Activated CD4-positive, alpha-beta memory T cell treated with anti-CD3 and anti-CD28 coated beads, Interleukin-2, amount 10 ng/mL, durations not matched to agents 7 days and 5 days (primary cell): ENCODE measurements at regions not wholly inside any gene's neighbourhood (a gene's known extent, or its start where the extent isn't known, plus 50 kb on each side); places are given as distances from the start of the nearest gene placed in this dataset.

ENCODE experiments used
- CTCF ChIA-PET: fragments of 350-600 bp; sonication (Branson Sonifier 250); formaldehyde crosslinking; loops from one replicate; lab custom pipeline; 2021; ENCODE audit warnings: antibody characterized with exemption, inconsistent platforms; lab: Charles Lee
- POLR2A ChIA-PET: fragments of 350-600 bp; sonication (Branson Sonifier 250); formaldehyde crosslinking; loops from one replicate; lab custom pipeline; 2021; ENCODE audit warnings: antibody characterized with exemption; lab: Charles Lee
- DNase-seq: peaks from one replicate; pipeline ENCODE4 v3.0.0-alpha.2; 2020
- H3K27ac Mint-ChIP-seq: one replicate; pipeline ENCODE4 v1.8.0; 2021; ENCODE audit warnings: mild to moderate bottlenecking, mixed read lengths
- H3K27me3 Mint-ChIP-seq: one replicate; pipeline ENCODE4 v1.8.0; 2021; ENCODE audit warnings: mixed read lengths
- H3K36me3 Mint-ChIP-seq: one replicate; pipeline ENCODE4 v1.8.0; 2021; ENCODE audit warnings: low read depth, mixed read lengths
- H3K4me1 Mint-ChIP-seq: one replicate; pipeline ENCODE4 v1.8.0; 2021; ENCODE audit warnings: mixed read lengths
- H3K4me3 Mint-ChIP-seq: one replicate; pipeline ENCODE4 v1.8.0; 2021; ENCODE audit warnings: mild to moderate bottlenecking, mixed read lengths
- H3K9me3 Mint-ChIP-seq: one replicate; pipeline ENCODE4 v1.8.0; 2021; ENCODE audit warnings: mixed read lengths

DNA sequence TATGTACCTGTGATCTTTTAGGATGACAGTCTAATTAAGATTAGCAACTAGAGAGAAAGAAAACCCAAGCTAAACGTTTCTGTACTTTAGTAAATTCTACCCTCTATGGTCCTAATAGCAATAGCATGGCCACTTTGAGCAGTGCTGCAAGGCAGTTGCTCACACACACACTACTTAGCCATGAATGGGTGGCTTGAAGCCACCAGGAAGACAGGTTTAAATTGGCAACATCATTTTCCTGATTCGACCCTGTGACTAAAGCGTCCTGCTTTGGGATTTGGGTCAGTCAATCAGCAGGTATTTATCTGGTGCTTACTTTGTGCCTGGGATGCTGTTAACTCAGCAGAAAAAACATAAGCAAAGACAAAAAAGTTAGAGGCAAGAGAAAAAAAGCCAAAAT, 150.6 kb downstream of the ARRDC3 start:
- ChIA-PET POLR2A (interaction anchor here (0.9 kb wide), 1 partner anchor 189 kb away, joined by 3 read pairs; no protein-coding TSS in a partner anchor), CTCF (interaction anchor here (1.2 to 1.4 kb wide), 2 partner anchors 152 to 187 kb away, joined by 4 read pairs; no protein-coding TSS in a partner anchor)
- no peak overlapping the region for H3K4me3 Mint-ChIP-seq
- peaks cover 25% of the 10 kb centered on the region for H3K9me3 Mint-ChIP-seq
- DNase-seq, result no peak
- H3K27ac Mint-ChIP-seq, result no peak overlapping the region
- H3K4me1 Mint-ChIP-seq, result no peaks in the 10 kb centered on the region
- peaks cover 16% of the 10 kb centered on the region for H3K36me3 Mint-ChIP-seq
- peaks cover 16% of the 10 kb centered on the region for H3K27me3 Mint-ChIP-seq

DNA sequence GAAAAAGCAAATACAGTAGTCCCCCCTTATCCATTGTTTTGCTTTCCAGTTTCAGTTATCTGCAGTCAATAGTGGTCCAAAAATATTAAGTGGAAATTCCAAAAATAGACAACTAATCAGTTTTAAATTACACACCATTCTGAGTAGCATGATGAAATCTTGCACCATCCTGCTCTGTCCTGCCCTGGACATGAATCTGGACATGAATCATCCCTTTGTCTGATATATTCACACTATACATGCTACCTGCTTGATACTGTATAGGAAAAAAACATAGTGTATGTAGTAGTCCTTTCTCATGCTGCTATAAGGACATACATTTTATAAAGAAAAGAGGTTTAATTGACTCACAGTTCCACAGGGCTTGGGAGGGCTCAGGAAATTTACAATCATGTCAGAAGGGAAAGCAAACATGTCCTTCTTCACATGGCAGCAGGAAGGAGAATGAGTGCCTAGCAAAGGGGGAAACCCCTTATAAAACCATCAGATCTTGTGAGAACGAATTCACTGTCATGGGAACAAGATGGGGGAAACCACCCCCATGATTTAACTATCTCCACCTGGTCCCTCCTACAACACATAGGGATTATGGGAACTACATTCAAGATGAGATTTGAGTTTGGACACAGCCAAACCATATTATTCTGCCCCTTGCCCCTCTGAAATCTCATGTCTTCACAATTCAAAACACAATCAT, 153.9 kb downstream of the ARRDC3 start:
- H3K4me3 Mint-ChIP-seq, result no peak overlapping the region
- H3K9me3 Mint-ChIP-seq, result peaks cover 25% of the 10 kb centered on the region
- no peak for DNase-seq
- peaks cover 22% of the 10 kb centered on the region for H3K27me3 Mint-ChIP-seq
- H3K4me1 Mint-ChIP-seq, result no peaks in the 10 kb centered on the region
- no peak overlapping the region for H3K27ac Mint-ChIP-seq
- ChIA-PET CTCF (interaction anchor here (0.8 to 3.8 kb wide), 3 partner anchors 156 to 191 kb away, joined by 5 to 129 read pairs (median 19); partner anchors contain the start of gene ARRDC3), POLR2A (interaction anchor here (1.0 to 2.2 kb wide), 2 partner anchors 151 kb away, joined by 3 to 9 read pairs; no protein-coding TSS in a partner anchor)
- H3K36me3 Mint-ChIP-seq, result peaks cover 16% of the 10 kb centered on the region

DNA sequence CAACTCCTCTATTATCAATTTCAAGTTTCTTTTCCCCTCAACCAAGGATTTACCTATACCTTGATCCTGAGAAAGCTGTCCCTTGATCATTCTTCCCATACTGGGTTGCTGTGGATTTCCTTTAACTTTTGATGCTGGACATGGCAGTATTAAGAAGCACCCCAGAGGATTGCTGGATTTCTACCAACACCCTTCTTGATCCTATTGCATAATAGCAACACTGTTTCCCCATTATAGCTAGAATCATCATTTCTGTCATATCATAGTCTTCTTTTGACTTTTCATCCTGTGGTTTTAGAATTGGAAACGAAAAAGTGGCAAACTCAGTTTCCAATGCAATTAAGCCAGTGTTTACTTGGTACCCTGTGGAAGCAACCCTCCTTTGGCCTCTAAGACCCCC, 154.9 kb downstream of the ARRDC3 start:
- no peaks in the 10 kb centered on the region for H3K4me1 Mint-ChIP-seq
- H3K27me3 Mint-ChIP-seq, result peaks cover 17% of the 10 kb centered on the region
- no peak overlapping the region for H3K4me3 Mint-ChIP-seq
- CTCF ChIA-PET, result interaction anchor here (1.4 to 3.8 kb wide), 5 partner anchors 83 to 192 kb away, joined by 5 to 129 read pairs (median 6); partner anchors contain the start of gene ARRDC3
- H3K36me3 Mint-ChIP-seq, result peaks cover 16% of the 10 kb centered on the region
- H3K27ac Mint-ChIP-seq, result no peak overlapping the region
- peaks cover 25% of the 10 kb centered on the region for H3K9me3 Mint-ChIP-seq
- DNase-seq, result no peak
- POLR2A ChIA-PET, result interaction anchor here (1.0 to 3.5 kb wide), 3 partner anchors 152 to 156 kb away, joined by 3 to 43 read pairs (median 9); partner anchors contain the start of gene ARRDC3

DNA sequence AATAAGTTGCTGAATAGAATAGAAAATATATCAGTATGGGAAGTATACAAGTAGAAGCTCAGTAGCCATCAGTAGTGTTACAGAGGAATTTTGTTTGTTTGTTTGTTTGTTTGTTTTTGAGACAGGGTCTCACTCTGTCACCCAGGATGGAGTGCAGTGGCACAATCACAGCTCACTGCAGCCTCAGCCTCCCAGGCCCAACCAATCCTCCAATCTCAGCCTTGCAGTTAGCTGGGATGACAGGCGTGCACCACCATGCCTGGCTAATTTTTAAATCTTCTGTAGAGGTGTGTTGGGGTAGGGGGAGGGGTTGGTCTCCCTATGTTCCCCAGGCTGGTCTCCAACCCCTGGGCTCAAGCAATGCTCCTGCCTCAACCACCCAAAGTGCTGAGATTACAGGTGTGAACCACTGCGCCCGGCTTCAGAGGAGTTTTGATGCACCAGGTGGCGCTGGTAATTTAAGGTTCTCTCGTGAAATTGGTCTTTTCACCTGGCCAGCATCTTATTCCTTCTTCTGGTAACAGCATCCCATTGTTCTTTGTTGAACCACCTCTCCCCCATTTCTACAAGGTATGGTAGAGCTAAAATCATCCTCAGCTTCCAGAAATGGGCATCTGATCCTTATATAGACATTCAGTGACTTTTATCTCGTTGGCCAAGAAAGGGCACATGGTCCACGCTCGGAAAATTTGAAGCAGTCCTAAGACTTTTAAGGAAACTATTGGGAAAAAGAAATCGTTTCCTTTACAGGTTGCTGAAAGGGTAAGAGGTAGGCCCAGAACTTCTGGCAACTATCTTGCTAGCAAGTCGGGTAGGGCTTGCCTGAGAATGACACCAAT, 157.1 kb downstream of the ARRDC3 start:
- CTCF ChIA-PET, result interaction anchor here (0.9 to 3.8 kb wide), 9 partner anchors 90 to 194 kb away, joined by 3 to 129 read pairs (median 4); partner anchors contain the start of gene ARRDC3
- Mint-ChIP-seq H3K9me3 (peaks cover 22% of the 10 kb centered on the region), H3K4me1 (no peaks in the 10 kb centered on the region), H3K36me3 (peaks cover 16% of the 10 kb centered on the region), H3K4me3 (no peak overlapping the region), H3K27me3 (peaks cover 14% of the 10 kb centered on the region), H3K27ac (no peak overlapping the region)
- peak; percentile 69 for DNase-seq
- POLR2A ChIA-PET, result interaction anchor here (0.8 to 3.5 kb wide), 2 partner anchors 155 to 158 kb away, joined by 5 to 43 read pairs; partner anchors contain the start of gene ARRDC3

DNA sequence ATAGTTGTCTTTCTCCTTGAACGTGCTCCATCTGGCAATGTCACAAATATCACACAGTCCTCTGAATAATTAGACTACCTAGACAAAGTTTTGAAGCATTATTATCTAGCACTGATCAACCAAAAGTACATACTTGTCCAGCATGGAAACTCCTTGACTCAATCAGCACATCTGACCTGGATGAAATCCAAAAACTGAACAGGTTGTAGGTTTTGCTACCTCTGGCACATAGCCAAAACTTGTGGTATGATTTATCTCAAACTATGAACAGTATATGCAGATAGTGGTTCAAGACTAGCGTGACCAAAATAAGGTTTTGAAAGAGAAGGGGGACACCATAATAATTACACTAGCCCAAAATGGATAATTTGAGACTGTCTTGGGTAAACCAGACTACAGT, 158.1 kb downstream of the ARRDC3 start:
- Mint-ChIP-seq H3K36me3 (peaks cover 10% of the 10 kb centered on the region), H3K4me1 (peaks cover 2% of the 10 kb centered on the region), H3K27me3 (peaks cover 14% of the 10 kb centered on the region), H3K4me3 (no peak overlapping the region), H3K9me3 (peaks cover 14% of the 10 kb centered on the region), H3K27ac (no peak overlapping the region)
- ChIA-PET CTCF (interaction anchor here (0.7 to 11.1 kb wide), 2 partner anchors 161 to 165 kb away, joined by 4 to 243 read pairs; partner anchors contain the start of gene ARRDC3), POLR2A (interaction anchor here (3.7 kb wide), 1 partner anchor 159 kb away, joined by 19 read pairs; the partner anchor contains the start of gene ARRDC3)
- DNase-seq, result no peak

DNA sequence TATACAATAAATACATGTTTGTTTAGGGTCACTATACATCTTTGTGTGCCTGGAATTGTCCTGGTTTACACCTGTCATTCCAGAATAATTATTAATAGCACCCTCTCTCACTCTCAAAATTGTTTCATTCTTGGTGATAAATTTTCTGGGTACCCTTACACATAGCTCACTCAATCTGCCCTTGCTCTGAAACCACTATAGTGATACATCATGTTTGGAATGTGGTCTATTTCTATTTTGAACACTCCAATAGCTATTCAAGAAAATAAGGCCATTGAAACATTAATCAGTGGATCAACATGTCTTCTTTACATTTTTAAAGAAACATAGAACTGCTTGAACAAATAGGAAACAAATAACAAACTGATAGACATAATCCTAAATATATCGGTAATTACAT, 158.7 kb downstream of the ARRDC3 start:
- Mint-ChIP-seq H3K9me3 (peaks cover 9% of the 10 kb centered on the region), H3K27me3 (peaks cover 14% of the 10 kb centered on the region), H3K4me1 (peaks cover 3% of the 10 kb centered on the region), H3K36me3 (peaks cover 5% of the 10 kb centered on the region), H3K4me3 (no peak overlapping the region), H3K27ac (no peak overlapping the region)
- ChIA-PET POLR2A (interaction anchor here (3.7 kb wide), 1 partner anchor 159 kb away, joined by 19 read pairs; the partner anchor contains the start of gene ARRDC3), CTCF (interaction anchor here (0.7 to 11.1 kb wide), 2 partner anchors 161 to 166 kb away, joined by 4 to 243 read pairs; partner anchors contain the start of gene ARRDC3)
- DNase-seq, result no peak

GRCh38 chr5:91223886-91224285, 159.2 kb downstream of the ARRDC3 start:
- Mint-ChIP-seq H3K4me1 (peaks cover 3% of the 10 kb centered on the region), H3K27ac (no peak overlapping the region), H3K27me3 (peaks cover 14% of the 10 kb centered on the region), H3K36me3 (peaks cover under 1% of the 10 kb centered on the region), H3K4me3 (no peak overlapping the region), H3K9me3 (peaks cover 3% of the 10 kb centered on the region)
- no peak for DNase-seq
- CTCF ChIA-PET, result interaction anchor here (0.6 to 11.1 kb wide), 2 partner anchors 162 to 211 kb away, joined by 7 to 243 read pairs; partner anchors contain the start of gene ARRDC3
- POLR2A ChIA-PET, result interaction anchor here (1.6 to 3.7 kb wide), 2 partner anchors 156 to 160 kb away, joined by 14 to 19 read pairs; partner anchors contain the start of gene ARRDC3

DNA sequence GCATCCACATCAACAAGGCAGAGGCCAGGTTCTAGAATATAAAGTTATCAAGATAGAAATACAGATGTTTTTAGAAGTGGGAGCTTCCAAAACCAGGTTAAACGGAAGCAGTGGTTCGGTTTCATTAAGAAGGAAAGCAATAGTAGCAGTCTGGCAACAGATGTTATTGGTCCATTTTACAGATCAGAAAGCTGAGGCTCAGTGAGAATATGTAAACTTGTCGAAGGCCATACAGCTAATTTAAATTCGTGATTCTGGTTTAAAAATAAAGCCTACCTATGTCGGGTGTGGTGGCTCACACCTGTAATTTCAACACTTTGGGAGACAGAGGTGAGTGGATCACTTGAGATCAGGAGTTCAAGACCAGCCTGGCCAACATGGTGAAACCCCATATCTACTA, 160.6 kb downstream of the ARRDC3 start:
- no peak overlapping the region for H3K4me3 Mint-ChIP-seq
- H3K9me3 Mint-ChIP-seq, result no peaks in the 10 kb centered on the region
- peaks cover 12% of the 10 kb centered on the region for H3K27me3 Mint-ChIP-seq
- H3K4me1 Mint-ChIP-seq, result peaks cover 3% of the 10 kb centered on the region
- no peak for DNase-seq
- H3K27ac Mint-ChIP-seq, result no peak overlapping the region
- no peaks in the 10 kb centered on the region for H3K36me3 Mint-ChIP-seq
- ChIA-PET POLR2A (interaction anchor here (0.6 to 3.7 kb wide), 4 partner anchors 39 to 201 kb away, joined by 4 to 19 read pairs (median 10); partner anchors contain the start of gene ARRDC3), CTCF (interaction anchor here (1.2 to 11.1 kb wide), 4 partner anchors 39 to 198 kb away, joined by 4 to 243 read pairs (median 31); partner anchors contain the start of gene ARRDC3)

DNA sequence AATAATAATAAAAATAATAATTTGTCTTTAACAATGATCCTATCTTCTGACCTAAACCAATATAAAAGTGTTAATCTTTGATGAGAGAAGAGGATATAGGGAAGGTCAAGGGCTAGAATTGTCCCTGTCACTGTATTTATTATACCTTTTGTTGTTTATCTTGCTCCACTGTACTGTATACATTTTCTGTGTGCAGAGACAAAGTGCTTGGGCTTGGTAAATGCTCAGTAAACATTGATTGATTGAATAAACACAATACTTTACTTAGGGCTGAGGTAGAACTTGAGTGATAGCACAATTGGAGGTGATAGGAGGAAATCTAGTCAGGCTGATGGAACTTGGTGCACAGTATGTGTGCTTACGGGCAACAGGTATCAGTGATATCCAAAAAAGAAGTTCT, 161.2 kb downstream of the ARRDC3 start:
- no peak overlapping the region for H3K27ac Mint-ChIP-seq
- no peak for DNase-seq
- ChIA-PET POLR2A (interaction anchor here (3.7 kb wide), 1 partner anchor 162 kb away, joined by 19 read pairs; the partner anchor contains the start of gene ARRDC3), CTCF (interaction anchor here (1.2 to 11.1 kb wide), 4 partner anchors 39 to 199 kb away, joined by 4 to 243 read pairs (median 31); partner anchors contain the start of gene ARRDC3)
- no peak overlapping the region for H3K4me3 Mint-ChIP-seq
- H3K9me3 Mint-ChIP-seq, result no peaks in the 10 kb centered on the region
- H3K27me3 Mint-ChIP-seq, result peaks cover 14% of the 10 kb centered on the region
- H3K36me3 Mint-ChIP-seq, result no peaks in the 10 kb centered on the region
- H3K4me1 Mint-ChIP-seq, result peaks cover 3% of the 10 kb centered on the region

- peak; percentile 39 for DNase-seq
- H3K36me3 Mint-ChIP-seq, result no peaks in the 10 kb centered on the region
- H3K9me3 Mint-ChIP-seq, result no peaks in the 10 kb centered on the region
- no peak overlapping the region for H3K4me3 Mint-ChIP-seq
- H3K27ac Mint-ChIP-seq, result no peak overlapping the region
- CTCF ChIA-PET, result interaction anchor here (0.7 to 11.1 kb wide), 20 partner anchors 14 to 287 kb away, joined by 3 to 243 read pairs (median 4); partner anchors contain the start of gene ARRDC3
- POLR2A ChIA-PET, result interaction anchor here (0.9 to 4.3 kb wide), 5 partner anchors 60 to 170 kb away, joined by 4 to 58 read pairs (median 5); partner anchors contain the start of gene ARRDC3
- H3K27me3 Mint-ChIP-seq, result peaks cover 4% of the 10 kb centered on the region
- H3K4me1 Mint-ChIP-seq, result peaks cover 3% of the 10 kb centered on the region
These were observed 163.2 kb downstream of the ARRDC3 start for GRCh38 chr5:91219803-91220371.

DNA sequence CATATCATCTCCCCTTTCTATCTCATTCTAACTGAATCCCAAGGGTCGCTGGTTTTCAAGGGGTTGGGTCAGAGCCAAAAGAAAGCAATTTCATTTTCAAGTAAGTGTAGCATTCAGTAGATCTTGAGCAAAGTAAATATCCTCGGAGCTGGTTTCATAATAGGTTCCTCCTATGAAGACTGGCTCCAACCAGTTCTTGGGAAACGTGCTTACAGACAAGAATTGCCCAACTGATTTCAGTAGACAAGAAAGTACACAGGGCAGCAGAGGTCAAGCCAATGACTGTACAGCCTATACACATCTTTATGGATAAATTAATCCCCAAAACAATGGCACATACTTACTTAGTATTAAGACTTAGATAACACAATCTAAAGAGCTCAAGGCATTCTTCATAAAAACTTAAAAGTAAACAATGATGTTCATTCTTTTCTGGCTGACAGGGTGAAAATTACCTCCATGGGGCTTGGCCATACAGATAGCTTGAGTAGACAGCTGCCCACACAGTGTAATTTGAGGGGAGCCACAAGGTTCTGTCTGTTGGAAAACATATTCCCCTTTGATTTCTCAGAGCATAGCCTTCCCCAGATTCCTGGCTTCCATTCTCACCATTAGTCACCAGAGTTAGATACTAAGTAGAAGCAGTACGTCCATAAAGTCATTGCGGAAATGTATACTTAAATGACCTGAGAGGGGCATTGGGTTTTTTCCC, 163.9 kb downstream of the ARRDC3 start:
- no peaks in the 10 kb centered on the region for H3K9me3 Mint-ChIP-seq
- no peak for DNase-seq
- ChIA-PET POLR2A (interaction anchor here (0.8 to 4.3 kb wide), 5 partner anchors 83 to 171 kb away, joined by 3 to 58 read pairs (median 5); partner anchors contain the start of gene ARRDC3), CTCF (interaction anchor here (0.7 to 11.1 kb wide), 20 partner anchors 12 to 287 kb away, joined by 3 to 243 read pairs (median 4); partner anchors contain the start of gene ARRDC3)
- no peaks in the 10 kb centered on the region for H3K36me3 Mint-ChIP-seq
- peaks cover 3% of the 10 kb centered on the region for H3K4me1 Mint-ChIP-seq
- peaks cover 4% of the 10 kb centered on the region for H3K27me3 Mint-ChIP-seq
- H3K4me3 Mint-ChIP-seq, result no peak overlapping the region
- no peak overlapping the region for H3K27ac Mint-ChIP-seq
